ENCODE measurements at regions not wholly inside any gene's neighbourhood (a gene's known extent, or its start where the extent isn't known, plus 50 kb on each side); places are given as distances from the start of the nearest gene placed in this dataset.

DNA sequence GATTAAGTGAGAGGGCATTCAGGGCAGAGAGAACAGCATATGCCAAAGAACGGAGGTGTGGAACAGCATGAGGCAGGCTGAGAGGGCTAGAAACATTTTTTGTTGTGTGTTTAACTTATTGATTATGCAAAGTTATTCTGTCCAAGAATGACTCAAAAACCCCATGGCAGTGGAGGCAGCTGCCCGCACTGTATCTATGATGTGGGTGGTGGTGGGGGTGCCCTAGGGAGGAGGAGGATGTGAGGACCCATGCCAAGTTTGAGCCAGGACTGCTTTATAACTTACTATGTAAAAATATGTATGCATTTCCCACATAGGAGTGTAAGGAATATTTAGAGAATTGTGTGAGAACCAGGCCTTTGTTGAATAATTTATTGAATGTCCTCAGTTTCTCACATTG is 85.4 kb upstream of the GNAZ start:
- TF ChIP-seq, protein P1, sequence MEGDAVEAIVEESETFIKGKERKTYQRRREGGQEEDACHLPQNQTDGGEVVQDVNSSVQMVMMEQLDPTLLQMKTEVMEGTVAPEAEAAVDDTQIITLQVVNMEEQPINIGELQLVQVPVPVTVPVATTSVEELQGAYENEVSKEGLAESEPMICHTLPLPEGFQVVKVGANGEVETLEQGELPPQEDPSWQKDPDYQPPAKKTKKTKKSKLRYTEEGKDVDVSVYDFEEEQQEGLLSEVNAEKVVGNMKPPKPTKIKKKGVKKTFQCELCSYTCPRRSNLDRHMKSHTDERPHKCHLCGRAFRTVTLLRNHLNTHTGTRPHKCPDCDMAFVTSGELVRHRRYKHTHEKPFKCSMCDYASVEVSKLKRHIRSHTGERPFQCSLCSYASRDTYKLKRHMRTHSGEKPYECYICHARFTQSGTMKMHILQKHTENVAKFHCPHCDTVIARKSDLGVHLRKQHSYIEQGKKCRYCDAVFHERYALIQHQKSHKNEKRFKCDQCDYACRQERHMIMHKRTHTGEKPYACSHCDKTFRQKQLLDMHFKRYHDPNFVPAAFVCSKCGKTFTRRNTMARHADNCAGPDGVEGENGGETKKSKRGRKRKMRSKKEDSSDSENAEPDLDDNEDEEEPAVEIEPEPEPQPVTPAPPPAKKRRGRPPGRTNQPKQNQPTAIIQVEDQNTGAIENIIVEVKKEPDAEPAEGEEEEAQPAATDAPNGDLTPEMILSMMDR (IDR thresholded peaks at IDR 0.05), result no peak
- TF ChIP-seq ZFX (IDR thresholded peaks at IDR 0.05; ENCODE audit: borderline replicate concordance), result no peak

Measured in 22Rv1 (cell line).